ENCODE measurements at regions not wholly inside any gene's neighbourhood (a gene's known extent, or its start where the extent isn't known, plus 50 kb on each side); places are given as distances from the start of the nearest gene placed in this dataset.
"Not testable (repeated sequence)": the region's sequence is repeated elsewhere in the genome, so short reads cannot be mapped to it uniquely, and the experiment has no call there.

DNA sequence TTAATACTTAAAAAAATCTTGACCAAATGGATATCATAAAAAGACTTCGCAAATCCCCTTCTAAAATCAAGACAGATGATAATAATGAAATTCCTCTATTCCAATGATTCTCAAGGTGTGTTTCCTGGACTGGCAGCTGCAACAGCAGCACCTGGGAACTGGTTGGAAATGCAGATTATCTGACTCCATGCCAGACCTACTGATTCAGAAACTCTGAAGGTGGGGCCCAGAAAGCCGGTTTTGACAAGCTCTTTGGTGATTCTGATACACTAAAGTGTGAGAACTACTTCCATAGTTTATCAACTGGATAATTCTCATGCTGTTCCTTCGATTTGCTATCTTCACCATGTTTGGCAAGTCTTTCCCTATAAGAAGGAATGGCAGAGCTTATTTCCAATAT, 252.1 kb downstream of the COL12A1 start:
- no peak for DNase-seq (ENCODE audit: low read depth in 2 of 2)

DNA sequence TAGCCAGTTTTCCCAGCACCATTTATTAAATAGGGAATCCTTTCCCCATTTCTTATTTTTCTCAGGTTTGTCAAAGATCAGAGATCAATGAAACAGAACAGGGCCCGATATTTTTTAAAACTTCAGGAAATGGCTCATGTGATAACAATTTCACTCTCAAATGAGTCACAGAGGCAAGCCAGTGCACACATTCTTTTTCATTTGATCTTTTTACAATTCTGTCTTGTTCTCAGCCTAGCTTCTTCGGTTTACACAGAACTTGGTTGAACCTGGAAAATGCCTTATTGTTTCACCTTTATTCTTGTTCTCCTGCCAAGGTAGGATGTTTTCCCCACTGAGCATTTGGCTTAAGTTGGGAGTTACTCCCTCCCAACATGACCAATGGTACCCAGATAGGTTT, 258.9 kb downstream of the COL12A1 start:
- DNase-seq (ENCODE audit: low read depth in 2 of 2) = no peak

DNA sequence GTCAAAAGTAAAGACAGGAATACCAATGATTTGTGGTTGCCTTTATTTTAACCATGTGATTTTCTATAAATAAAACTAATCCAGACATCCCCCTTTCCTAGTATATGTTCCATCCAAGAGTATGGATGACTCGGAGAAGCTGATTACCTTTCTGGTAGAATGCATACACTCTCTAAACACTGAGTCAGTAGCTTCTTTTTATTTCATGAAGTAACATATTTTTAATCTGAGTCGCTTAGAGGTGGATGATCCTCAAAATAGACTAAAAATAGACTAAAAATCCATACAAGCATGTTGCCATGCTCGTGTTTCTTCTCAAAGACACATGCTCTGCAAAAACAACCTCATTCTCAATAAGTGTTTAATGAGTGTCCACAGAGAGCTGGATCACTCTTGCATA, 263.7 kb downstream of the COL12A1 start:
- DNase-seq (ENCODE audit: low read depth in 2 of 2) = no peak

DNA sequence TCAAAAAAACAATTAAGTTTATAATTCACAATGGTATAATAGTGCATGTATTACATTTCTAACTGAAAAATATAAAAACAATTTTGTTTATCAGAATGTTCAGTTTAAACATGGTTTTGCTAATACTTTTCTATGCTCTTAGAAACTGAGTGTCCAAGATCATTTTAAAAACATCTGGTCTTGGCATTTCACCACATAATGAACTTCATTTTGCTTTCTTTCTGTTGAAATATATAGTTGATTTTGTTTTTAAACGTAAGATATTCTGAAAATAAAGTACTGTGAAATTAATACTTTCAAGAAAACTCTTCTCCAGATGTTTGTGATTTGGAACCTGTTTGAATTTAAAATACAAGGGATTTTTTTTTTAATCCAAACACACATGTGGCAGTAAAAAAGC, 264.4 kb downstream of the COL12A1 start:
- DNase-seq (ENCODE audit: low read depth in 2 of 2) = no peak

DNA sequence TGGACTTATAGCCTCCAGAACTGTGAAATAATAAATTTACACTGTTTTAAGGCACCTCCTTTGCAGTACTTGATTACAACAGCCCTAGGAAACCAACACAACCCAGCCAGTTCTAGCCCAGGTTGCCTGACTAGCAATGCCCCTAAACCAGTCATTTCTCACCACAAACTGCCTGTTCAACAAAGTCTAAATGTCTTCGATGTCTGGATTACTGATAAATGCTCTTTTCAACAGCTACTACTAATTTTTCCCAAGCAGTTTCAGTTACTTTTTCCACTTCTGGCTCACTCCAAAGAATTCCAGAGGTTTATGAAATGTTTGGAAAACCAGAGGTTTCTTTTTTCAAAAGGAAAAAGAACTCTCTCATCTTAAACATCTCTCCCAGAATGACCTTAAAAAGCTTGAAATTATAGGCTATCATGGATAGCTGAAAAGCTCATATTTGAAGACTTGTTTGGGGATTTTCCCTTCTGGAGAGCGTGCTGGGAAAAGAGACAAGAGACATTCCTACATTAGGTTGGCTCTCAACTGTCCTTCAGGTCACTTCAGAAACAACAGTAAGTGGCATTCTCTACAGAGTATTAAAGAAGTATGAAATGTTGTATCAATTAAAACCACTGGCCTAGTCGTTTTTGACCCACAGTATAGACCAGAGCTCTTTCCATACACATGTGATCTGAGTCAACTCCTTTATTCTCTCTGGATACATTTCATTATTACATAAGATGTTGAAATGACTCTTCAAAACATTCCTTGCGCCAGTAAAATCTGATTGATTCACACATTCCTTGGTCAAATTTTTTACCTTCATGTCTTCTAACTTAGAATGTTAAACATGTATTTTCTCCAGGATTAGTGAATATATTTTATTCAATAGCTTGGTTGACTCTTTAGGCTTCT, 265.9 kb downstream of the COL12A1 start:
- DNase-seq (ENCODE audit: low read depth in 2 of 2) = no peak

DNA sequence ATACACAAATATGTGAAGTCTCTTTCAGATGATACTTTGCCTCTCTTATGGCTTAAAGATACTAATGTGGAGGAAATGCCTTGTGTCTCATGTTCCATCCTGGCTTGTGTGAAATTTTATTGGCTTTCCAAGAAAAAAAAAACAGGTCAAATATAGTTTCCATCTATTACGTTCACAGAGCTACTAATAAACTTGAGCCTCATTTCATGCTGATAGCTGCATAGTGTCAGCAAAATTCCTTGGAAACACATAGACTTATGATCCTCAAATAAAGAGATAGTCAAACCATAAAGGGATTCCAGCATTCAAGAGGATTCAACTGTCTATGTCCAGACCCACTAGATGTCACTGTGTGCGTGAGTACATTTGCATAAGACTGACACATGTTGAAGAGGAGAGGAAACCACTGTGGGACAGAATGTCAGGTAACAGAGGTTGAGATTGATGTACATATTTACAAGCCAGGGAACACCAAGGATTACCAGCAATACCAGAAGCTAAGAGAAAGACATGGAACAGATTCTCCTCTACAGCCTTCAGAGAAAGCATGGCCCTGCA, 266.6 kb downstream of the COL12A1 start:
- DNase-seq (ENCODE audit: low read depth in 2 of 2) = no peak

DNA sequence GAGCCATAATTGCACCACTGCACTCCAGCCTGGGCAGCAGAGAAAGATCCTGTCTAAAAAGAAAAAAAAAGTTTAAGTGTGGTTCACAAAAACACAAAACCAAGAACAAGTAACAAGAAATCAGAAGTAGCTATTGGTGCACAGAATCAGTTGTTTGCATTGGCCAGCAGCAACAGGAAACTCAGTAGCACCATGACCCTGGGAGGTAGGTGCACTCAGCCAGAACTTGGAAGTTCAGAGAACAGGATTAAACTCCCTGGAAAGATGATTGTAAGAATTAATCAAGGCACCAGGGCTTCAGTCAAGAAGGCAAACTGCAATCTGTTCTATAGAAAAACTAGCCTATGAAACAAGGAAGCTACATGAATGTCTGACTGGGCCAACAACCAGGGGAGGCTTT, 267.9 kb downstream of the COL12A1 start:
- DNase-seq (ENCODE audit: low read depth in 2 of 2) = no peak

DNA sequence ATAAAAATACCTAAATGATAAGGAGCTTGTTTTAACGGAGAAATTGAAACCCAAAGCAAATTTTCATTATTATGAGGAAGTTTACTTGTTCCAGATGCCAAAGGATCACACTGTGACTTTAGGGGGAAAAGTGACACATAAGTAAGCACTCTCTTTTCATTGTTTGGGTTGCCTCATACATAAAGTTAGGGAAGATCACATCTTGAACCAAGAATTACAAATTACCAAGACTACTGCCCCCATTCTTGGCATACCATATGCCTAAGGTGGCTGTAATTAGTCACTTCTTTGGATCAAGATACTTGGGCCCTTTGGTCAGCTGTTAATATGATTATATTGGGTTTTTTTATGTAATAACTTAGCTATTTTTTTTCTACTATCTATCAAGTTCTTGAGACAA, 269.0 kb downstream of the COL12A1 start:
- no peak for DNase-seq (ENCODE audit: low read depth in 2 of 2)

DNA sequence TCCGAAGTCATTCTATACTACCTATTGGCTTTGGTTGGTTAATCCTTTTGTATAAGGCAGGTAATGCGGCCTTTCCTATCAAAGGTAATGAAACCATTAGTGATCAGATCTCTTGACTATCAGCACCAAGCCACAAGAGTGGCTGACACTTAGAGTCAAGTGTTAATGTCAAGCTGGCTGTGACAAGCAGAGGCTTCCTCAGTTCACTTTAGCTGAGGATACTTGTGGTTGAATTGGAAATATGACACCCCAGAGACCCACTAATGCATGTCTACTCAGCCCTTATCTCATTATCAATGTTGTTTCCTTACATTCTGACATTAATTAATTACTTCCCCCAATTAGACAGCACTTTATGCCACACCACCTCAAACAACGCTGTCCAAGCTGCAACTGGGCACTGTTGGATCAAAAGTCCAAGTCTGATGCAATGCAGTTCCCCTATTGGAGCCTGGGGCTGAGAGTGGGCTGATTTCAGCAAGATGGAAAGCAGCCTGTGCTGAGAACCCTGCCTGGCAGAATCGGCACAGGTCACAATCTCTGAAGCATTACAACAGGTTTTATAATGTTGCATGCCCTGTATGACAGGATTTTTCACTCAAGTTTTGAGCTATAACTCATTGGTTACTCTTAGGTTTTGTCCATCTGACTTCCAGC, 273.5 kb downstream of the COL12A1 start:
- no peak for DNase-seq (ENCODE audit: low read depth in 2 of 2)

DNA sequence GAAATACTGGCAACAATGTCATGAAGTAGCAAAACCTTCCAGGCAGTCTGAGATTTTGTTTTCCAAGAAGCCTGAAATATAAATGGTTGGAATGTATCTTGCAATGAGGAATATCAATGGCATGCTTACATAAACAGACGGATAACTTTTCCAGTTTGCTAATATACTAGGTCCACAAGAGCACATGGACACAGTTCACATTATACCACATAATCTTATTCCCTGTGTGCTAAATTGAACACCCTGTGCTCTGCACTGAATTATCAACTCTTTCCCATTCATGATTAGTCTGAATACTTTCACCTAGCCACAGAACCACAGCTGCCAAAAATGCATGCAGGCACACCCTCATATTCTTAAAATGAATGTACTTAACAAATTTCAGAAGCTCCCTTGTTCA, 274.3 kb downstream of the COL12A1 start:
- peak; percentile 92 to 94 for DNase-seq (ENCODE audit: low read depth in 2 of 2)

DNA sequence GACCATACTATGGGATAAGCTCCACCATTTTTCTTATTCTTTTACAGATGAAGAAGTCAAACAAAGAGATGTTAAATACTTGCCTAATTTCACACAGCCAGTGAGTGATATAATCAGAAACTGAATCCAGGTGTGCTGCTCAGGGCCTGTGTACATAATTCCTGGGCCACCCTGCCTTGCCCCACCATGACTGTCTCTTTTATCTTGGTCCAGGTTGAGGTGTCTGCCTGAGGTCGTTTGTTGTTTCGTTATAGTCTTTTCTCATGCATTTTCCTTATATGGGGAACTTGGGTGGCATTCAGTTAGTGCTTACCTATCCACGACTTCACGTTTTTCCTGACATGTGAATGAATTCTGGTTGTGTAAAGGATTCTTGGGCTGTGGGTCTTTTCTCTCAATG, 277.6 kb downstream of the COL12A1 start:
- no peak for DNase-seq (ENCODE audit: low read depth in 2 of 2)

DNA sequence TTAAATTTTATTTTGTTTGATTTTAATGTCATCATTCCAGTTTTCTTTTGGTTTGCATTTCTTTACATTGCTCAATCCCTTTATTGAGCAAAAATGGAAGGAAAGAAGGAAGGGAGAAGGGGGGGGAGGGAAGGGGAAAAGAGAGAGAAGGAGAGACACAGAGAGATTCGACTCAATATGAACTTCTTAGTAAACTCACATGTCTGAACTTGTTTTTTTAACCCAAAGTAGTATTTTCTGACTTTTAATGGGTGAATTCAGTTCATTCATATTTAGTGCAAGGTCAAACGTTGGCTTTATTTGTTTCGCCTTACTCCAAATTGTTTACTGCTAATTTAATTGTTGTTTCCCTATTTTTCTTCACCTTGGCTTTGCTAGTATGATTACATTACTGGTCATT, 278.6 kb downstream of the COL12A1 start:
- no peak for DNase-seq (ENCODE audit: low read depth in 2 of 2)

DNA sequence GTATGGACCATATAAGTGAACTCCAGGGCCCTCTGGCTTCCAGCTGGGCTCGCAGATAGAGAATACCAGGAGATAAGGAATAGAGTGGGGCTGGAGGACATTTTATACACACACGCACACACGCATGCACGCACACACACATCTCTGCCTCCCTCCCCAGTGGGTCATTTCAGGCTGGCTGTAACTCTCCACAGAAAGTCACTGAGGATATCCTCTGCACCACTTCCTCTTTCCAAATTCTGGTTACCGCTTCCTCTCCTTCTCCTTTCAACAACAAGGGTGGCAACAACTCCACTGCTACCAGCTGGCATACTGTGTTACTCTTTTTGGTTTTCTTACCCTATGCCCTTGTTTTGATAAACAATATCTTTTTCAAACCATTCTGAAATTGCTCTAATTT, 280.2 kb downstream of the COL12A1 start:
- no peak for DNase-seq (ENCODE audit: low read depth in 2 of 2)

DNA sequence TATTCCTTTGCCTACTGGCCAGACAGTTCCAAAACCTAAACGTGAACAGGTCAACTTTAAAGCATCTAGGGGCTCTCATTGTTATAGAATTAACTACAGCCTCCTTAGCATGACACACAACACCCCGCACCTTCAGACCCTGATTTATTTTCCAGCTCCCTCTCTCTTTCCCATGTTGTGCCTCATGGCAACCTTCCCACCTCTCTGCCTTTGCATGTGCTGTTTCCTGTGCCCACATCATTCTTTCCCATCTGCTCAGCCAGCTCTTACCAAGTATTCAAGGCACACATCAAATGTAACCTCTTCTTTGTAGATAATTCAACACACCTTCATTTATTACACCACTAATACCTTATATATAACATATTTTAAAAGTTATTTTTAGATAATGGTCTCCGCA, 291.0 kb downstream of the COL12A1 start:
- DNase-seq (ENCODE audit: low read depth in 2 of 2) = no peak

DNA sequence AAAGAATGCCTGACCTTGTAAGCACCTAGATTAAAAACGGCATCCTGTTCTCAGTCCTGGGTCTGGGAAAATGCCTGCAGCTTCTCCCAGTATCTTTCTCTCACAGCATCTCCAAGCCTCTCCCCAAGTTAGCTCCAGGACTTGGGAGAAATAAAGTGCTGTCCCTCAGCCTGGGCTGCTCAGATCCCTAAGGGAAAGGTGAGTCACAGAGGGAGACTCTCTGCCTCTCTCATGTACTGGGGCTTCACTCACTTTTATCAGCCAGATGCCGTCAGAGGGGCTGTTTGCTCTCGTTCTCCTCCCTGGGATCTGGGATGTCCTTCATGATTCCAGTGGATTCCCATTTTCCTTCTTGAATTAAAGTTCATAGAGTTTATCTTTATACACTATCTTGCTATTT, 293.6 kb downstream of the COL12A1 start:
- no peak for DNase-seq (ENCODE audit: low read depth in 2 of 2)

DNA sequence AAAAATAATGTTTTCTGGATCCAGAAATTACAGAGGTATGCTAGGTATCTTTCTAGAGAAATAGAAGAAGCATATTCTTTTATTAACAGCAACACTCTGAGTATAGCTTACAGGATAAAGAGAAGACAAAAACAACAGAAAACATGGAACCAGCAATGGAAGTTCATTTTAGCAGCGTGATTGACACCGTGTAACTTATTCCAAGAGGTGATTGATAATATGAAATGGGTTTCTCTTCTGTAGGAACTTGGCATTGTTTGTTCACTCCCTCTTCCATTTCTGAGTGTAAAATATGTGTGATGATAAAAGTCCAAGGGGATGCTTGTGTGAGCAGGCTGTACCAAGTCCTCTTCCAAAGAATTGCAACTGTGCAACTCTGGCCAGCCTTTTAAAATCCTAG, 303.0 kb downstream of the COL12A1 start:
- DNase-seq (ENCODE audit: low read depth in 2 of 2) = no peak

DNA sequence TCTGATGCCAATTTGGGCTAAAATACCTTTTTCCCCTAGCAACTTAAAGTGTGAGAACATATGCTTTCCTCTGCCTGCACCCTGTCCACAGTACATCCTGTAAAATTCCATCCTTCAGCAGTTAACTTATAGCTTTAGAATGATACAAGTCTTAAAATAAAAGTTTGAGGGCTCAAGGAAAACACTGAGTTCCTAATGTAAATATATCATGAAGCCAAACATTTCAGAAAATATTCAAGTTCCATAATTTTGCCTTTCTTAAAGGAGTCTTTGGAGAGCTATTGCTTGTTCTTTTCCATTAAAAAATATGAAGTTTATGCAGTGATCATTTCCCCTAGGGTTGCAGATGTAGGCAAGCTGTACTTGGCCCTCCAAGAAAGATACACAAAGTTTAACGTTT, 303.8 kb downstream of the COL12A1 start:
- DNase-seq (ENCODE audit: low read depth in 2 of 2) = no peak

DNA sequence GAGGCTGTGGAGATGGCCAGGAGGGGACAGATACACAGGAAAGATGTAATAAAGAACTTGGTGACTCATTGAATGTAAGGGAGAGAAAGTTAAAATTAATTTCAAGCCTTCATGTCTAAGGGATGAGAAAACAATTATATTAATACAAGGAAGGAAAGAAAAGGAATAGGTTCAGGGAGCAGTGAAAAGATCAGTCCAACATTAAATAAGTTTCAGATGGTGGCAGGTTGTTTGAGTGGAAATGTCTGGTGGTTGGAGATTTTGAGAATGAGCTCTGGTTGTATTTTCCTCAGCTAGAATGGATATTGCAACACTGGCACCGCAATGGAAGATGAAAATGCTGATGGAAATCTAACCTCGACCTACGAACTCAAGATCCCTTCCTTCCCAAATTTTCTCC, 304.3 kb downstream of the COL12A1 start:
- no peak for DNase-seq (ENCODE audit: low read depth in 2 of 2)

DNA sequence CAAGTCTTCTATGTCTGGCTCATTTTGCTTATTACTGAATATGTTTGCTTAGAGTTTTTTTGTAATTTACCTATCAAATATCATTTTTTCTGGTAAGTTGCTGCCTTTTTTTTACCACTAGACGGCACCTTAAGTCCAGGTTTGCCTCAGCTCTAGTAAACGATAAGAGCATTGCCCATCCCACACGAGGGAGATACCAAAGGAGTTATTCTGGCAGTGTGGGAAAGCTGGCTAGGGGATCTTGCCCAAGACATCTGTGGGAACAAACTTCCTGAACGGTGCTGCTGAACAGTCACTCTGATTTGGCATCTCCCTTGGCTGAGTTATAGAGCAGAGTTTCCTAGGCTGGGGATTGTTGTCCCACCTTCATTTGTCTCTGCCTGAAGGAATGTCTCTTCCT, 306.4 kb downstream of the COL12A1 start:
- no peak for DNase-seq (ENCODE audit: low read depth in 2 of 2)

DNA sequence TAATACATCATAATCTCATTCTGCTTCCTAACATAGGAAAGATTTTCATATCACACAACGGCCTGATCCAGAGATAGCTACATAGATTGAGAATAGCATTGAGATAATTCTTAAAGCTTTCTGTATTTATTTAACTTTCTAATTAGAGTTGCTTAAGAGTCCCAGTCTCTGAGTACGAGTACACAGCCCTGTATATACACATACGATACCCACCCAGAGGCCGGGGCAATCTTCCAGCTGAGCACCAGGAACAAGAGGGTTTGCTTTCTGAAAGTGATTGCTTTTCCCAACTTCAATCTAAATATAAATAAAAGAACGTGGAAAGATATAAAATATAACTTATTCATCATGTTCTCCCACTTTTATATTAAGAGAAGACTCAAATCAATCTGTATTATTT, 313.8 kb downstream of the COL12A1 start:
- no peak for DNase-seq (ENCODE audit: low read depth in 2 of 2)

DNA sequence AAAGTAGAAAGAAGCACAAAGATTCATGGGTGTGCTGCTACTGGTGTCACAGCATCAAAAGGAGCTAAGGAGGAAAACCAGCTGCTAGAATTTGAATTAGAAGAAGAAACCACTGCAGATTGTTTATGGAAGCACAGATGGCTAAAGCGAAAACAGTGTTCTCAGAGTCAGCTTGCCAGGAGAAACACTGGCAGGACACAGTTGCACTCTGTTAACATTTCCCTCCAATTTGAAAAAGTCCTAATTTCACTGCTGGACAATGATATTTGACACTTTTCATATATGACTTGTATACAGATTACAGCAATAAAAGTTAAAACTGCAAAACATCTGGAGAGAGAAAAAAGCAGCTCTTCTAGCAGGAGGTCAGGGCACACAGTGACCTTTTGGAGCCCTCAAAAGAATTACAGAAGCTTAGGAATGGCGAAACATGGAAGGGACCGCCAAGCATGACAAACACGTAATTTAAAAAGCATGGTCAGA, 314.5 kb downstream of the COL12A1 start:
- DNase-seq (ENCODE audit: low read depth in 2 of 2) = no peak

DNA sequence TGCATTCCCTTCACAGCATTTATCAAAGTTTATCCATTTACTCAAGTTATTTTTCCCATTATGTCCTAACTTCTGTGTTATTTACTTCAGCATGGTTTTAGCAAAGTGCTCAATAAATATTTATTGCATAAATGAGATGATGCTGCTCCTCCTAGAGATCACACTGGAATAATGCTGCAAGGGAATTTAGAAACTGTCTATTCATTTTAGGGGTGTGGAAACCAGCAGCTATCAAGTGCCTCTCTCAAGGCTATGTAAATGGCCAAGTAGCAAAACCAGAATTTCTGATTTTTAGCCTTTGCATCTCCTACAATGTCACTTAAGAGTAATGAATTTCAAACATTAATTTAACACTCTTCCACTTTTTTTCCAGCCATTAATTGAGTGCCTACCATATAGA, 316.2 kb downstream of the COL12A1 start:
- no peak for DNase-seq (ENCODE audit: low read depth in 2 of 2)

DNA sequence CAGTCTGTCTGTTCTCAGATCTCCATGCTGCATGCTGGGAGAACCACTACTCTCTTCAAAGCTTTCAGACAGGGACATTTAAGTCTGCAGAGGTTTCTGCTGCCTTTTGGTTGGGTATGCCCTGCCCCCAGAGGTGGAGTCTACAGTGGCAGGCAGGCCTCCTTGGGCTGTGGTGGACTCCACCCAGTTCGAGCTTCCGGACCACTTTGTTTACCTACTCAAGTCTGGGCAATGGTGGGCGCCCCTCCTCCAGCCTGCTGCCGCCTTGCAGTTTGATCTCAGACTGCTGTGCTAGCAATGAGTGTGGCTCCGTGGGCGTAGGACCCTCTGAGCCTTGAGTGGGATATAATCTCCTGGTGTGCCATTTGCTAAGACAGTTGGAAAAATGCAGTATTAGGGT, 317.1 kb downstream of the COL12A1 start:
- not testable (repeated sequence) for DNase-seq (ENCODE audit: low read depth in 2 of 2)

Measured in fibroblast of skin of left quadriceps (primary cell).